ENCODE measurements at regions not wholly inside any gene's neighbourhood (a gene's known extent, or its start where the extent isn't known, plus 50 kb on each side); places are given as distances from the start of the nearest gene placed in this dataset.
"Not testable (repeated sequence)": the region's sequence is repeated elsewhere in the genome, so short reads cannot be mapped to it uniquely, and the experiment has no call there.

DNA sequence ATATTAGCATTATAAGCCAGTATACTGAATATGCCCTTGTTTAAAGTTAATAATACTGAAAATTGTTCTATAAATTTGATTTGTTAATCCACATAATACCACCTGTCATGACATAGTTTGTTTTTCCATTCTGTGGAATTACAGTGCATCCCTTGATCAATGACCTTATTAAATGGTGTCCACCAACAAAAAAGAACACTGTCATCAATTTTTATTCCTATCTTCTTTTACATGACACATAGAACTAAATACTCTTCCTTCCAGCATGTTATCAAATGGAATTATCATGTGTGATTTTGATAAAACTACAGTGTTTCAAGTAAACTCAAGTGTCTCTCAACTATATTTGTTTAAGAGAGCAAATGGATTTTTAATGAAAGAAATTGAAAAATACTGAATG is 221.8 kb upstream of the MBL2 start:
- DNase-seq, result no peak

DNA sequence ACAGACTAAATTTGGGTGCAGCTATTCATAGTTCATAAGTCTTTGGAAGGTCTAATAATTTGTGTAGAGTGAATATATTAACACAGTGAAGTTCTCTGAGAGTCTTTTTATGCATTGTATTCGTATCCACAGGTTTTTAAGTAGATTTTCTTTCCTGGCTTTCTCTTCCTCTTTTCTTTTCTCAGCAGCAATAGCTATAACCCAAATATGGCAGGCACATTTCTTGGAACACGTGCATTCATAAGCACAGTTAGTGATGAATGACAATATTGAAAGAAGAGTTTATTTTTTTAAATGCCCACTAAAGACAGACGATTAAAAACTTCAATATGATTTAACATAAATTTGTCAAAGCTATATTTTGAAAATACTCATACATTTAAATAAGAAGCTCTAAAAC is 220.5 kb upstream of the MBL2 start:
- DNase-seq, result no peak

DNA sequence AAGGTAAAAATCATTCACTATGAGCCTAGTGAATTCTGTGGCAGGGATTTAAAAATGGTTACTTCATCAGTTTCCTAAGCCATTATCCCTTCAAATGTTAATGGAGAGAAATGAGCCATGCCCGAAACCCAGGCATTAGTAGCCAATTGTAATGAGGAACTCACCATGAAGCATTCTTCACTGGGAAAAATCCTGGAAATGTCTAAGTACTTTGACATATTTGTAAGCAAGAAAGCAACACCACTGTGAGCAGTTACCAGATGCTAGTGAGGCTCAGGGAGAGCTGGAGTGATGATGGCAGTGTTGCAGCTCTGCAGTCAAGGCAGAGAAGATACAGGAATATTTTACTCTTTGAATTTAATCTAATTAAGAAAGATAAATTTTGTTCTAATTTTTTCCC is 220.0 kb upstream of the MBL2 start:
- DNase-seq, result no peak

DNA sequence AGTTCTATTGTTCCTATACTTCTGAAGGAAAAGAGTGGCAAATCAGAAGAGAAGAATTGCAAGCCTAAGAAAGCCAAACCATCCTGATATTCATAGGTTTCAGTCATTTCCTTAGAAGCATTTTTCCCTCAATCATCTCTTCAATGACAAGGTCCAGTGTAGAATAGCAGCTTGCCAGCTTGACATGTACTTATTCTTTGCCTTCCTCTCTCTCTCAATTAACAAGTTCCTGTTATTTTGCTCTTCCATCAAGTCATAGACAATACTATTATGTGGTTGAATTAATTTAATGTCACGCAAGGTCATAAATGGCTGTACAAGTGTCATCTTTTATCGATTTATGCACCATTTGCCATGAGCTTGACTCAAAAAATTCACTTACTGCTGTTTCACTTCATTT is 216.3 kb upstream of the MBL2 start:
- DNase-seq, result no peak

DNA sequence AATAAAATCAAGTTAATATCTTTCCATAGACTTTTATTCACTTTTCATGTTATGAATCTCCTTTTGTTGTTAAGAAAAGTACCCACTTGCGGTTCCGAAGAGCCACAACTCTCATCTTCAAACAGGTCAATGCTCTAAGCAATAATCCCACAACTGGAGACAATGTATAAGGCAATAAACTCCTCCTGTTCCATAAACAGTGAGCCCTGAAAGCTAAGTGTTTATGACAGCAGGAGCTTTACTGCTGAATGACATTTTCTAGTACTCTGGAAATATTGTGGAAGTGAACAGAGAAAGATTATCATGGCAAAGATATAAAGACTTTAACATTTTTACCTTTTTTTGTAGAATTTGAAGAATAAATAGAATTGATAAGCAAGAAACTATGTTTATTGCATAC is 213.5 kb upstream of the MBL2 start:
- DNase-seq, result no peak

DNA sequence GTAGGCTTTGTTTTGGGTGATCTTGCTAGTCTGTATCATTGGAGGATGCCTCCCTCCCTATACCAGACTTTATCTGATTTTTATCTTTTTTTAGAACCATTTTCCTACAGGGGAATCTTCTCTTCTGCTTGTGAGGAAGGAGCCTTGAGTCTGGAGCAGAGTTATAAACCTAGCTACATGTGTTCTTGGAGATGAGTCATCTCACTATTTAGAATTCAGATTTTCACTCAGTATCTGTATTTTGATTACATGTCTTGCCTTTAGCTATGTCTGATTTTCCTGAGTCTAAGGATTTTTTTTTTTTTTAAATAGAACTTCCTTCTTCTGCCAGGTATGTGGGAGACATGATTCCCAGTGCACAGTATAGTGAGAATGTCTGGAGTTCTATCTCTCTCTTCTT is 211.6 kb upstream of the MBL2 start:
- no peak for DNase-seq

DNA sequence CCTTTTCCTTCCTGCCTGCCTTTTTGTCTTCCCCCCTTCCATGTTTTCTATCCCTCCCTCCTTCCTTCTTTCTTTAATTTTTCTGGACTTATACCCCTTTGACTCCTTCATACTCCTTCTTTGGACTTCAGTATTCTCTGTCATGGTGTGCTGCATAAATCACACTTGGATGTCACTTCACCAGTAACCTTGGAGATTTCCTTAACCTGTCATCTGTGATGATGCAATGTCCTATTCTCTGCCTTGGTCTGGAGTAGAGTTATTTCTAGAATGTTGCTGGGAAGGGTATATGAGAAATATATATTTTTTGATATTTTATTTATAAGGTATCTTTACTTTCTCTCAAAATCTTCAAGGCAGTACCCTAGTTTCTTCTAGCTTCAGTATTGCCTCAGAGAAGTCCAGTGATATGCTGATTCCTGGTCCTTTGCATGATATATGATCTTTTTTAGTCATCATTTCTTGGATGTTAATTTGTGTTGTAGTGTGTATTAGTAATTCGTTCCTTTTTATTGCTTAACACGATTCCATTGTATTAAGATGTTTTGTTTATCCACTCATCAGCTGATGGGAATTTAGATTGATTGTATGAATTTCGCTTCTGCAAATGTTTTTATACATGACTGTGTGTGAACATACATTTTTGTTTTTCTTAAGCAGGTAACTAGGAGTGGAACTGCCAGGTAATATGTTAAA is 206.9 kb upstream of the MBL2 start:
- DNase-seq, result no peak

DNA sequence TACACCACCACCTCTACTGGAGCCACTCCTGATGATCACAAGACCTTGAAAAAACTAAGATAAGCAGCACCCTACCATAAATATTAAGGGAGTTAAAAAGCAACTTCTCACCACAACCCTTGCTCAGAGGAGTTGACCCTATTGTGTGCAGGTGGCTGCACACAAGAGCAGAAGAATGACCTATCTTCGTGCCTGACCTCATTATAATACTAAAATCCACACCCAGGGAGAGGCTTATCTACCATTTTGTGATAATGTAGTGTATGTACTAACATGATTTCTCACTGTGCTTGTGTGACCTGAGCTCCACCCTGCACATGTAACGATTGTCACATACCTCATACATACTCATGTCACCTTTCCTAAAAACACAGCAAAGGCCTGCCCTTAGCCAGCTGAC is 205.0 kb upstream of the MBL2 start:
- DNase-seq, result no peak

DNA sequence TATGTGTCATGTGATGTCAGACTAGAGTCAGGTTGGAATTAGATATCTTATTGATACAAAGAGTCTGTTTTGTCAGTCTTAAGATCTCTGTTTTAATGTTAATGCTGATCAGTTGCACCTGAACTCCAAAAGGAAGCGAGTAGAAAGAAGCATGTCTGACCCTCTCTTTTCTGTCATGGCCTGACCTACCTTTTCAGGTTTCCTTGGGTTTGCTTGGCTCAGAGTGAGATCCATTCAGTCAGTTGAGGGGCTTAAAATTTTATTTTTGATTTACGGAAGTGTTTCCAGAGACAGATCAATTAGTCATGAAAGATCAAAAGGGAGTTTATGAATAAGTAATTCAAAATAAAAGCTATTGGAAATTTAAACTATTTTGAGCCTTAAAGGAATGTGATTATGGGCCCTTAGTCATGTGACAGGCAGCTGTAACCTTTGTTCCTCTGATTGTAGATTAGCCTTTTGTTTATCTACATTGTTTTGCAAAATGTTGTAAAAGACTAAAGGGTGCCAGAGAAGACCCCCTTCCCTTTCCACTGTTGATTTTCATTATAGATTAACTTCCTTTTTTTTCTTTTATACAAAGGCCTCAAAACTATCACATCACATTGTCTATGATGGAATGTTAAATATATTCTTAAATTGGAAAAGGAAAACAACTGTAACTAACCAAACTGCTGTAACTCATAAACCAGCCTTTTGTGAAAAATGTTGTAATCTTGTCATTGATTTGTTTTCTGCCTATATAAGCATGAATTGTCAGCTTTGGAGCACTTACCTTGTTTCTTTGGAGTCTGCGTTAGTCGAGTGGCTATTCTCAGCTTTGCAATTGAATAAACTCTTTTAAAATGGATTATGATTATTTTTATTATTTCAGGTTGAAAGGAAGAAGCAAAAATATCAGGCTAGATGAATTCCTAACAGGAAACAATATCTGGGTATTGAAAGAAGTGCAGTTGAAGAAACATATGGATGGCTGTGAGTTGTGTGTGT is 195.5 kb upstream of the MBL2 start:
- no peak for DNase-seq

DNA sequence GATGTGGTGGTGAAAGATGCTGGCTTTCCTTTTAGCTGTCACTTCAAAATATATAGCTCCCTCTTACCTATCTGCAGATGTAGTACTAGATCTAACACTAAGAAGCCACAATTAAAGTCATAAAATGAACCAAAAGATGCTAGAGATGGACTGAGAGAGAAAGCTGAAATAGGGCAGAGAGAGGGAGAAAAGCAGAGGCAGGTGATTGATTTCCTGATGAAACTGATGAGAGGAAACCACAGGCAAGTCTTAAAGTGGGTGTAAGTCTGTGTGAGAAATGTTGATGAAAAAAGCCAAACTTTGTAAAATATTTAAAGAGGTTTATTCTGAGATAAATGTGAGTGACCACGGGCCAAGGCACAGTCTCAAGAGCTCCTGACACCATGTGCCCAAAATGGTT is 194.3 kb upstream of the MBL2 start:
- DNase-seq, result no peak

DNA sequence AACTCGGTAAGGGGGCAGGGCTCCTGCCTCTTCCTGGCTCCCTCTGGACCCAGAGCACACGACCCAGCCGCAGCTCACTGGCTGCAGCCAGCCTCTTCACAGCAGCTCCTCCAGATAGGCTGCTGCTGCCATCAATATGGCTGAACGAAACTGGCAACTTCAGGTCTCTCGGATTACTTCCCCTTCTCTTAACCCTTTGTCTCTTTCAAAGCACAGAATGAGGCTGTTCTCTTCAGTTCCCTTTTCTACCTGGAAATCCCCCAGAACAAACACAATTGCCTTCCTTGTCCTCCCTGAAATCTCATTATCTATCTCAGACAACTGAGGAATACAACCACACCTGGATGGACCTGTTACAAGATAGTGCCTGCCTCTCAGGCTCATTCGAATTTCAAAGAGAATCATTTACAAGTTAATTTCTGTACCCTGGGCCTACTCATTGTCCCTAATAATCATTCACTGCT is 193.4 kb upstream of the MBL2 start:
- no peak for DNase-seq

DNA sequence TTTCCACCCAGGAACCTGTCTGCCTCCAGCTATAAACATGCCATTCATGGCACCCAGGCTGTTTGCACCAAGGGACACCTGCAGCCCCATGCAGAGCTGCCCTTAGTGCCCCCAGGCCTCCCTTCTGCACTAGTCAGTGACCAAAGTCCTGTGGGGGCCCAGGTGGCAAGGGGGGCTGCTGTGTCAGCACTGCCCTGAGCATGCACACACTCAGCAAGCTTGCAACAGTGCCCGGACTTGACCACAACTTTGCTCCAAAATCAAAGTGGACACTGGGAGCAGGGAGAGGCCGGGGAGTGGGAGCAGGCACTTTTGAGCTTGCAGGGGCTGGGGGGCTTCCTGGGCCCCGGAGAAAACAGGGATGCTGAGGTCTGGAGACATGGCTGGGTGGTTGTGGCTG is 192.9 kb upstream of the MBL2 start:
- no peak for DNase-seq

DNA sequence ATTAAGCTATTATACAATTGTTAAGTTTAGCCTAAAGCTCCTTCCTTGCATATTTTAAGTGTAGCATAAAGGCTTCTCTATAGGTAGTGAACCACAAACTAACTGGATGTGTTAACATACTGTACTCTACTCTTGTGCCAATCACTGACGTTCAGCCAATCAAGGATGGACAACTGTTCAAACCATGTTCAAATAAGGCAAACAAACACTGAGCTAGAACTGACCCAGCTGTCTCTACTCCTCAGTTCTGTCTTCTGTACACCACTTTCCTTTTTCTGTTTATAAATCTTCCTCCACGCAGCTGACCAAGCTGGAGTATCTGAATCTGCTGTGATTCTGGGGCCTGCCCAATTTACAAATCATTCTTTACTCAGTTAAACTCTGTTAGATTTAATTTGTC is 188.7 kb upstream of the MBL2 start:
- DNase-seq, result no peak

DNA sequence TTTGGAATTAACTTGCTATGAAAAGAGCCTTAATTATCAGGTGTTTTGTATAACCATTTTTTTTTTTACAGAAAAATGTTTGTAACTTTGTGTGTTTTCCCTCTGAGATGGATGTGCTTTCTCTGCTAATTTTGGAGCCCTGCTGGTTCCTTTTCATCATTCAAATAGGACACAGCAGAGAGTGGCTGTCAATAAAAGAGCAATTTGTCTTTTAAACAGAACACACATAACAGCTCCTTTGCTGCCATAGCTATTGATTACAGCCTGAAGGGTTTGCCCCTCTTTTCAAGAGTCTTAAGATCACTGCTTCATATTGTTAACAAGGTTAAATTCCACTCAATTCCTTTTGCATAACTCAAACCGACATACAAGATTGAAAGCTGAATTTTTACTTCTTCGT is 187.2 kb upstream of the MBL2 start:
- no peak for DNase-seq

DNA sequence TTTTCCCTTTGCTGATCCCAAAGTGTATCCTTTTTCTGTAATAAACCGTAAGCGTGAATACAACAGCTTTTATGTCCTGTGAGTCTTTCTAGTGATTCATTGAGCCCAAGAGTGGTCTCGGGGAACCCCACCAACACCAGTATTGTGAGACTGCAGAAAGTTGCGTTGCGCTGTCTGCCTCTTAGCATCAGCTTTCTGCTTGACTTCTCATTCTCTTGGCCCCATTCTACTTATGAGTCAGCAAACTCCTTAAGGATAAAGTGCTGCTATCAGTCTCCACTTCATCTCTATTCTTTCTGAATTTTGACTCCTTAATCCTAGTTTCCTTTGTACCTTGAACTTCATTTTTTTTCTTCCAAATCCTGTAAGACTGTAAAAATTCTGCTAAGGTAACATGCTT is 184.3 kb upstream of the MBL2 start:
- no peak for DNase-seq

DNA sequence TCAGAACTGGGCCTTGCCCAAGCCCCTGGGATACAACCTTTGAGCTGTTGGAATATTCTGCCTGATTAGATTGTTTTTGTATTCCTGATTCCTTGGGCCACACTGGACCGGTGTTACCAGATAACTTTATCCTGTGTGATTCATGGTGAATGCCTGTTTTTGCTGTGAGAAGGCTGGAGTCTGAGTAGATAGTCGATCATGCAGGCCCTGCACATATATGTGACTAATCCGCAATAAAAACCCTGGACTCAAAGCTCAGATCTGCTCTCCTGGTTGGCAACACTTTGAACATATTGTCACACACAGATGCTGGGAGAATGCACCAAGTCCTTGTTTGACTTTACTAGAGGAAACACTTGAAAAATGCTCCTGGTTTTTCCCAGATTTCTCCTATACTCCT is 183.9 kb upstream of the MBL2 start:
- no peak for DNase-seq

DNA sequence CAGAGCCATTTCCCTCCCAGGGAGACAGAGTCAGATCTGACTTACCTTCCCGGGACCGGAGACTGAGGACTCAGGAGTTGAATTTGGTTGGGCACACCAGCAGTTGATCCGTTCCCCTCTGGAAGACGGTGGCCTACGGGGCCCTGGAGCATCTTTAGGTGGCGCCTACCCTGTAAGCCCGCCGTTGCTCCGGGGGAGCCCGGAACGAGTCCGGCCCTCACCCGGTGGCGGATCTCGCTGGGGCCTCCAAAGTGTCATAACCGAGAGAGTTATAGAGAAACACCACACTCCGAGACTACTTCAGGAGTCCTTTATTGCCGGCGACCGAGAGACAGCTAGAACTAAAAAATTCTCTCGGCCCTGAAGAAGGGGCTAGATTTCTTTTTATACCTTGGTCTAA is 182.8 kb upstream of the MBL2 start:
- no peak for DNase-seq

DNA sequence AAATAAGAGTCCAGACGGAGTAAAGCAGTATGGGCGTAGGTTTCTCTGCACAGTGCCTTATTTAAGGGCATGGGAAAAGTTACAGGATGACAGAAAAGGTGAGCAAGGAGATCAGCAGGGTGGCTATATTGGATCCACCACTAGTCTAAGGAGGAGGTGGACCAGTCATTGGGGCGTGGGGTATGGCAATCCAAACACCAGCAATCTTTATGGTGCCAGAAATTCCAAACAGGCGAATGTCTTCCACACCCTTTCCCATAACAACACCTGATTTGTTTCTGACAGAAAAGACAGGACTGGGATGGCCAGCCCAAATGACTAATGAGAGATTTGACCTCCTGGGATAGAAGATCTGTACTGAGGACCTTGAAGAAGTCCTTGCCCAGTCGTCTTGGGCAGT is 181.8 kb upstream of the MBL2 start:
- DNase-seq, result no peak

DNA sequence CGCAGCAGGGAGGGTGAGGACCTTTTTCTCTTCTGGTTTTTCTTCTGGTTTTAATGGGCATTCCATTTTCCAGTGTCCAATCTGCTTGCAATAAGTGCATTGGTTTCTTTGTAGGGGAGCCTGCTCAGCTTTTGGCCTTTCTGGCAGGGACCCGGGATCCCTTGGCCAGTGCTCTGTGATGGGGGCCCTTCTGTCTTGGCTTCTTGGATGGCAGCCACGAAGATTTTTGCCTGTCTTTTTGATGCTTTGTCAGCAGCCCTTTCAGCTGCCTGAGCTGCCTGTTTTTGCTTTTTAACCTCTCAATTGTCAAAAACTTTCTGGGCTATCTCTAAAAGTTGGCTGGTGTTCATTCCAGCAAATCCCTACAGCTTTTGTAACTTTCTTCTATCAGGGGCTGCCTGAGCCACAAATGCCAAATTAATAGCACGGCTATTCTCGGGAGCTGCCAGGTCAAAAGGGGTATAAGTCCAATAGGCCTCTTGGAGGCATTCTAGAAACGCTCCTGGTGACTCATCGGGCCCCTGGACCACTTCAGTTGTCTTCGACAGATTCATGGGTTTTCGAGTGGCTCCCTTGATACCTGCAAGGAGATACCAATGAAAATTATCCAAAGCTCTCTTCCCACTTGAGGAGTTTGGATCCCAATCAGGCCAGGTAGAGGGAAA is 179.9 kb upstream of the MBL2 start:
- DNase-seq, result no peak

DNA sequence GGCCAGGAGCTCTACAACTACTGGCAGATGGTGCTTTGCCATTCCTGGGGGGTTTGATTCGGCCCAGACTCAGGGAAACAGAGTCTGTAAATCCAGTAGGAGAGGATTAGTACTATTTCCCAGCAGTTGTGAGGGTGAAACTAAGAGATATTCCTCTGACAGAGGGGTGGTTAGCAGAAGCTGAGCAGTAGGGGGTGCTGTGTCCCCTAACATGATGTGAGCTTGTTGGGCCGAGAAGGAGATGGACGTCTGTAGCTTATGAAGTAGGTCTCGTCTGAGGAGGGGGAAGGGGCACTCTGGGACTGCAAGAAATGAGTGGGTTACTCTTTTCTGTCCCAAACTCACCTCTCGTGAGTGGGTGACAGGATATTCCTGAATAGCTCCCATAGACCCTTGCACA is 179.2 kb upstream of the MBL2 start:
- no peak for DNase-seq

DNA sequence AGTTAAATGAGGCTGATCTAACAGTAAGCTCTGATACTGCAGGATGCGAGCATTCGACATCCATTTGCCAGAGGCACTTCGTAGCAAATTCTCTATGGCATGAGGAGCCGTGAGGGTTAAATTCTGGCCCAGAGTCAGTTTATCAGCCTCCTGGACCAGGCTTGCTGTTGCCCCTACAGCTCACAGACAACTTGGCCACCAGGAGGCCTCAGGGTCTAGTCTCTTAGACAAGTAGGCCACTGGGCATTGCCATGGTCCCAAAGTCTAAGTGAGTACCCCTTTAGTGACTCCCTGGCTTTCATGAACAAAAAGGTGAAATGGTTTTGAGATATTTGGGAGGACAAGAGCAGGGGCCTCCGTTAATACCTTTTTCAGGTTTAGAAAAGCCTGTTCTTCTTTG is 178.0 kb upstream of the MBL2 start:
- DNase-seq, result no peak

DNA sequence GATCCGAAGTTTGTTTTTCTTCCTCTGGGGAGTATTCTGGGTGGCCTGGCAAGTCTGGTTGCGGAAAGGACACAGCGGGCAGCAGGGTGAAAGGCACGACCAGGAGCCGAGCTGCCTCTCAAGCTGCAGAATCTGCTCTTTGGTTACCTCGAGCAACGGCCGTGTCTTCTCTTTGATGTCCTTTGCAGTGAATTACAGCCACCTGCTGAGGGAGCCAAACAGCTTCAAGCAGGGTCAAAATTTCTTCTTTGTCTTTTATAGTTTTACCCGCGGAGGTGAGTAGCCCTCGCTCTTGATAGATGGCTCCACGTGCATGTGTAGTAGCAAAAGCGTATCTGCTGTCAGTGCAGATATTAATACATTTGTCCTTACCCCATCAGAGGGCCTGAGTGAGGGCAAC is 177.3 kb upstream of the MBL2 start:
- no peak for DNase-seq

DNA sequence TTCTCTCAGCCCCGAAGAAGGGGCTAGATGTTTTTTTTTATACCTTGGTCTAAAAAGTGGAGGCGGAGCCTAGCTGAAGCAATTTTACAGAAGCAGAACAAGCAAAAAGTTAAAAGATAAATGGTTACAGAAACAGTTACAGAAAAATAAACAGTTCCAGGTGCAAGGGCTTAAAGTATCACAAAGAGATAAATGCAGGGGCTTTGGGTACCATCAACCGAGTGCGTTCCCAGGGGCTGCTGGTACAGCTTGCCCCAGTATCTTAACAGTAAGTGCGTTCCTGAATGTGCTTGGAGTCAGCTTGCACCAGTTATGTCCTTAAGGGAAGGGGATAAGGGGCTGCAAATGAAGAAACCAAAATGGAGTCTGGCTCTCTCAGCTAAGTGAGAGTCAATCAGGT is 173.9 kb upstream of the MBL2 start:
- no peak for DNase-seq

DNA sequence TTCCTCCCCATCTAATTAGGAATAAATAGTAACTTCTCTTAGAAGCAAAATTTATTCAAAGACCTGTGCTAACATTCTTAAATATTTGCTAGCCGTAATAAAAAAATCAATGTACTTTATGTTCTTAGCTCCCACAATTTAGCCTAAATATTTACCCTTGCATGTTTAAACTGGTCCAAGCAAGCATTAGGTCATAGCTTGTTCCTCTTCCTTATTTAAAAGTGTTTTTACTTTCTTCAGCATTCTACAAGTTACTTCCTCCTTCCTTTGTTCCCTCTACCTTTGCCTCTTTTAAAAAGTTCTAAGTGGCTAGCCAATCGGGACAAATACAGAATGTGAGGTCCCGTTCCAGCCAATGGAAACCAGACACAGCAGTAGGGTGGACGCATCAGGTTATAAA is 172.9 kb upstream of the MBL2 start:
- DNase-seq, result not testable (repeated sequence)

All from NCI-H2029 treated with DMSO at 0.1 percent for 48 hours (cell line).